Activated CD4-positive, alpha-beta T cell treated with anti-CD3 and anti-CD28 coated beads, Interleukin-2, amount 50 U/mL, for 48 hours (primary cell): ENCODE measurements at regions not wholly inside any gene's neighbourhood (a gene's known extent, or its start where the extent isn't known, plus 50 kb on each side); places are given as distances from the start of the nearest gene placed in this dataset.
"Not testable (repeated sequence)": the region's sequence is repeated elsewhere in the genome, so short reads cannot be mapped to it uniquely, and the experiment has no call there.

ENCODE experiments used
- DNase-seq, 2 experiments: peaks; one replicate each; pipeline ENCODE4 v3.0.0-alpha.2; 2020

DNA sequence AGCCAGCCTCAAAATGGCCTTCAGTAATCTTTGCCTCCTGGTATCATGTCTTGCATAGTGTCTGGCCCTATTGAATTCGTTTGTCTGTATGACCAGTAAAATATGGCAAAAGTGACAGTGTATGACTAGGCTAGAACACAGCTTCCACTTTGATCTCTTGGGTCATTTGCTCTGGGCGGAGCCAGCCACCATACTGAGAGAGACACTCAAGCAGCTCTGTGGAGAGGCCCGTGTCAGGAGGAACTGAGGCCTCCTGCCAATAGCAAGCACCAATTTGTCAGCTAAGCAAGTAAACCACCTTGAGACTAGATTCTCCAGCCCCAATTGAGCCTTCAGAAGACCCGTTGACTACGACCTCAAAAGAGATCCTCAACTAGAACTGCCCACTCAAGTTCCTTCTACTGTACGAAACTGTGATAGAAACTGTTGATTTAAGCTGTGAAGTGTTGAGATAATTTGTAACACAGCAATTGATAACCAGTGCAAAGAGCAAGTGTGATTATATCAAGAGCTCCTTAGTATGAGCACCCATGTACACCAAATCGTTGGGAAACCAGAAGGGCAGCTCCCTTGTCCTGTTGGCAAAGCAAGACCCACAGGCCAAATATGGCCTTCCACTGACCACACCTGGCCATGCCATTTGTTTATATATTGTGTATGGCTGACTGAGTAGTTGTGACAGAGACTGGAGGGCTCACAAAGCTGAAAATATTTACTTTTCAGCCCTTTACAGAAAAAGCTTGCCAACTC is 52.7 kb upstream of the SERBP1 start:
- DNase-seq = no peak

DNA sequence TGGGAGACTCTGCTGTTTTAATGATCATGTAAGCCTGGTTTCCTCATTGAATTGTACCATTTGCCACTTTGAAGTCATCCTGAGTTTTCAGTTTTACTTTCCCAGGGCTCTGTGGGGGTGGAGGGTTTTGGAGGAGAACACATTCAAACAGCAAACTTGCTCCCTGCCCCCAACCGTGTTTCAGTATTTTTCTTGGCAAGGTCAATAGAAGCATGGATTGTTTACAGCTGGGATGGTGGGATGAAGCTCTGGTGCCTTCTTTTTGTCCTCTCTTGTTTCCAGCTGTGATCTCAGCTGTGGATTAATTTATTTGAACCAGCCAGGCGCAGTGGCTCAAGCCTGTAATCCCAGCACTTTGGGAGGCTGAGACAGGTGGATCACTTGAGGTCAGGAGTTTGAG is 54.3 kb upstream of the SERBP1 start:
- DNase-seq = no peak

DNA sequence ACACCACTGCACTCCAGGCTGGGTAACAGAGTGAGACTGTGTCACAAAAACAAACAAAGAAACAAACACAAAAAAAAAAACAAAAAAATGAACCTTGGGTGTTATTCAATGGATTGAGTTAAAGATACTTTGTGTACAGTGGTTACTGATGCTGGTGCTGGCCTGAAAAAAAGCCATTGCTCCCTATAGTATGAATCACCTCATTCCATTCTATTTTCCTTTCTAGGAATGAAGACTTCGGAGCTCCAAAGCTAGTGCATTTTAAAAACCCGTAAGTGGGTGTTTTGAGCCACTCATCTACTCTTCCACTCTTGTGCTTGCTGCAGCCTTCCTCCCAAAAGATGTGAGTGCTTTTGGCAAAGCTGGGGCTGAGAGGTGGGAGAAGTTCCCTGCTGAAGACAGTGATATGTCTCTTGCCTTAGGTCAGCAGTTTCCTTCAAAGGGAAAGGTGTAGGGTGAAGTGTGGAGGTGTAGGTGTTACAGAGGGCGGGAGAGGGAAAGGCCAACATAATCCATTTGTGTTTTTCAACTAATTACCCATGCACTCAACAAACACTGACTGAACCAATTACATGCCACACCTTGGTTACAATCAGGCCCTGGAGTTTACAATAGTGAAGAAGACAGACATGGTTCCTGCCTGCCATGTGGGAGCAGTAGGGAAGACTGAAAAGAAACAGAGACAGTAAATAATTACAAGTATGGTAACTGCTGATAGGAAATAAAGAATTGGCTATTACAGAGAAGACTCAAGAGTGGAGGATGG is 55.0 kb upstream of the SERBP1 start:
- DNase-seq = no peak

DNA sequence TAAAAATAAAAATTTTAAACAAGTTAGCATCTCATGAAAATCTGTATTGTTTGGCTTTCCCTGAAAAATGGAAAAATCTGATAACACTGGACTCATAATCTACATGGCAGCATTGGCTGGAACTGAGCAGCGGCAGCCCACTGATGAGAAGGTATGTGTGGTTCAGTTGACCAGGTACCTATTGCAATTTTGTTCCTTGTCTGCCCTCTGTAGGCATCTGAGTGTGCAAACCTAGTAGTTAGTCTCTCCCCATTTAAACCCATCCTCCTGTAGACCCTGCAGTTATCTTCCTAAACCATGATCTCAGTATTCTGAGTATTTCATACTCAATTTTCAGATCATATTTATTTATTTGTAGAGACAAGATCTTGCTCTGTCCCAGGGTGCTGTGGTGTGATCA is 59.4 kb upstream of the SERBP1 start:
- DNase-seq = no peak

DNA sequence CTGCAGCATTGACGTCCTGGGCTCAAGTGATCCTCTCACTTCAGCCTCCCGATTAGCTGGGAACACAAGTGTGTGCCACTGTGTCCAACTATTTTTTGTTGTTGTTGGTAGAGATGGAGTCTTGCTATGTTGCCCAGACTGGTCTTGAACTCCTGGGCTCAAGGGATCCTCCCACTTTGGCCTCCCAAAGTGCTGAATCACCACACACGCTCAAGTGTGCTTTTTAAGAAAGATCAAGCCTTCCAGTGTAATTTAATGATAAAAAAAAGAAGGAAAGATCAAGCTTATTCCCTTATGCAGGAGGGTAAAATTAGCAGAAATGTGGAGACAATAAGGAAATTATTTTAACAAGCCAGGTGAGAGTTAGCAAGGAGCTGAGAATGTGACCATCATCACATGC is 61.1 kb upstream of the SERBP1 start:
- no peak for DNase-seq

DNA sequence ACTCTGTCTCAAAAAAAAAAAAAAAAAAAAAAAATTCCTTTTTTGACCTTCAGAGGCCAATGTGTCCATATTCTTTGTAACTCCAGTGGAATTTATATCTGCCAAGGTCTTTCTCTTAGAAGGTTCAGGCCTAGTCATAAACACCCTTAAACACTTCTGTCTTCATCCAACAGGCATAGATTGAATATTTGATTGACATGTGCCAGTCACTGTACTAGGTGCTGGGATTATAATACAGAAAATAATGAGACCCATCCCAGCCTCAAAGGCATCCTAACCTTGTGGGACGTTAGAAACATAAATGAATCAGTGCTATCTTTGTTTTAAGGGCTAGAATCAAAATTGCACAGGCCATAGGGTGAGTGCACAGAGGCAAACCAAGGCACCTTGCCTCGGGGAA is 62.9 kb upstream of the SERBP1 start:
- DNase-seq = no peak

DNA sequence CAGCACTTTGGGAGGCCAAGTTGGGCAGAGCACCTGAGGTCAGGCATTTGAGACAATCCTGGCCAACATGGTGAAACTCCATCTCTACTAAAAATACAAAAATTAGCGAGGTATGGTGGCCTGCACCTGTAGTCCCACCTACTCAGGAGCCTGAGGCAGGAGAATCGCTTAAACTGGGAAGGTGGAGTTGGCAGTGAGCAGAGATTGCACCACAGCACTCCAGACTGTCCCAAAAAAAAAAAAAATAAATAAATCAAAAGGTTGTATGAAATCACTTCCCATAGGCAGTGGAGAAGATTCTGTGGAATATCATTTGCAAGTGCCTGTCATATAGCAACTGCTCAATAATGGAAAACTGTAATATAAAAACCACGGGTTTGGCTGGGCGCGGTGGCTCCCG is 65.1 kb upstream of the SERBP1 start:
- DNase-seq = no peak

DNA sequence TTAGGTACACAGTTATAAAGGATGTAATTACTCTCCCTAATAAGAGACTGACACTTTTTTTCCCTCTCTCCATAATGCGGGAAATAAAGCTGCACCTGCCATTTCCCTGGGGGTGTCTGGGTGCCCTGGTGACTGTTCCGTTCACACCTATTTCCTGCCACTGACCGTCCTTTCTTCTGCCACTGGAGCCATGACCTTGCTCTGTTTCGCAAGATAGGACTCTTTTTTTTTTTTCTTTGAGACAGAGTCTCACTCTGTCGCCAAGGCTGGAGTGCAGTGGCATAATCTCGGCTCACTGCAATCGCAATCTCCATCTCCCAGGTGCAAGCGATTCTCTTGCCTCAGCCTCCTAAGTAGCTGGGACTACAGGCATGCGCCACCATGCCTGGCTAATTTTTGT is 66.1 kb upstream of the SERBP1 start:
- DNase-seq = no peak

DNA sequence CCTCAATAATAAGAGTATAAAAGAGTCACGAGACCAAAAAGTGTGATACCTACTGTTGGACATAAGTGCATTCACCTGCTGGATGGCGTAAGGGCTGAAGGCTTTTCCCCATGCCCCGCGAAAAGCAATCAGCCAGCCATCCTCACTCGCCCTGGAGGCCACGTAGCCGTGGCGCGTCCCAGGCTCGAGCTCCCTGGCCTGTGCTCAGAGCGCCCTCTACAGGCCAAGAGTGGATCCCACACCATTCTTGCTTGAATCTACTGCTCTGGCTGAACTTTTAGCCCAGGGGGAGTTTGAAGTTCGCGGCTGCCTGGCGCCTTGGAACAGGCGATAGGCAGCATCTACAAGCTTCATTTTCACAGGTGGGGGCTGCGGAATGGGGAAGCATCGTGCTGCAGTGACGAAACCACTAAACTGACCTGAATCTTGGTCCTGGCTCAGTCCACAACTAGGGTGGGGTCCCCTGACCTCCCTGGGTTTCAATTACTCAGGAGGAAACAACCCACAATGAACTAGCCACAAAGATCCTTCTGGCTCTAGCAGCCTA is 70.3 kb upstream of the SERBP1 start:
- peak; percentile 91 to 93 for DNase-seq

DNA sequence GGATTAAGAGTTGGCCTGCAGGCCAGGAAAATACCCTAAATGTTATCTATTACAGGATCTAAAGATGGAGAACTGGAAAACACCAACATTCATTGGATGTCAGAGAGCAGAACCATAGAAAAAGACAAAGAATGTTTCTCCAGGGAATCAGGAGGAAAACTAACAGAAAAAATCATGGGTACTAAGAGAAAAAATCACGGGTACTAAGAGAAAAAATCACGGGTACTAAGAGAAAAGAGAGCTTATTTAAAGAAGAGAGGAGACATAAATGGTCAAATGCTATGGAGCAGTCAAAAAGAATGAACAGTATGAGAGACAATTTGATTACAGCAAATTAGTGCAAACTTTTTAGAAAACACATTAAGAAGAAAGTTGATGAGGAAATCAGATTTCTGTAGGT is 73.8 kb upstream of the SERBP1 start:
- DNase-seq = no peak

DNA sequence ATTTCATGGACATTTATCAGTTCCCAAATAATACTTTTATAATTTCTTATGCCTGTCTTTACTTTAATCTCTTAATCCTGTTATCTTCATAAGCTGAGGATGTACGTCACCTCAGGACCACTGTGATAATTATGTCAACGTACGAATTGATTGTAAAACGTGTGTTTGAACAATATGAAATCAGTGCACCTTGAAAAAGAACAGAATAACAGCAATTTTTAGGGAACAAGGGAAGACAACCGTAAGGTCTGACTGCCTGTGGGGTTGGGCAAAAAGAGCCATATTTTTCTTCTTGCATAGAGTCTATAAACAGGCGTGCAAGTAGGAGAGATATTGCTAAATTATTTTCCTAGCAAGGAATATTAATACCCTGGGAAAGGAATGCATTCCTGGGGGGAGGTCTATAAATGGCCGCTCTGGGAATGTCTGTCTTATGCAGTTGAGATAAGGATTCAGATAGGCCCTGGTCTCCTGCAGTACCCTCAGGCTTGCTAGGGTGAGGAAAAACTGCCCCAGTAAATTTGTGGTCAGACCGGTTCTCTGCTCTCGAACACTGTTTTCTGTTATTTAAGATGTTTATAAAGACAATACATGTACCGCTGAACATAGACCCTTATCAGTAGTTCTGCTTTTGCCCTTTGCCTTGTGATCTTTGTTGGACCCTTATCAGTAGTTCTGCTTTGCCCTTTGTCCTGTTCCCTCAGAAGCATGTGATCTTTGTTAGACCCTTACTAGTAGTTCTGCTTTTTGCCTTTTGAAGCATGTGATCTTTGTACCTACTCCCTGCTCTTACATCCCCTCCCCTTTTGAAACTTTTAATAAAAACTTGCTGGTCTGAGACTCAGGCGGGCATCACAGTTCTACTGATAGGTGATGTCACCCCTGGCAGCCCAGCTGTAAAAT is 83.4 kb upstream of the SERBP1 start:
- not testable (repeated sequence) for DNase-seq

DNA sequence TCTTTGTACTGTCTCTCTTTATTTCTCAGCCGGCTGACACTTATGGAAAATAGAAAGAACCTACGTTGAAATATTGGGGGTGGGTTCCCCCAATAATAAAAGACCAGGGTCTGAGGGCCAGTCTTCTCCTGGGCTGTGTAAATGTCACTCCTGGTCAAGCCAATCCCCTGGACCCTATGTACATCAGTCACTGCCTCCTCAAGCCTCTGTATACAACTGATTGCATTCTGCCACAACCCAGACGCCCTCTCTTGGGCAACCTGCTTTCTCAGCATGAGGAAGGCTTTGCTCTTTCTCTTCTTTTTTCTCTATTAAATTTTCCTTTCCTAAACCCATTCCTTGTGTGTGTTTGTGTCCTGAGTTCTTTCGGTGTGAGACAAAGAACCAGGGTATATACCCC is 84.1 kb upstream of the SERBP1 start:
- no peak for DNase-seq

DNA sequence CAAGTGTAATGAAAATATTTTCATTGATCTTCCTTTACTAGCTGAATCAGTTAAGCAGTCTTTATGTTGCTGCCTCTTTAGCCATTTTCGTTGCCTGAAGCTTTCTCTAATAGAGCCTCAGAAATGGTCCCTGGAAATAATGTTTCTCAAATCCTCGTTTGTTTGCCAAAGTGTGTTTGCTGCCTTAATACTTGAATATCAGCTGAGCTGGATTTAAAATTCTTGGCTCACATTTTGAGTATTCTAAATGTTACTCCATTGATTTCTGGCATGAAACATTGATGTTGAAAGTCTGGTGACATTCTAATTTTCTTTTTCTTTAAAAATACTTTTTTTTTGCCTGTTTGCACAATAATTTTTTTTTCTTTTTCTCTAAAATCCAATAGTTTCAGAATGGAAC is 84.6 kb upstream of the SERBP1 start:
- no peak for DNase-seq

DNA sequence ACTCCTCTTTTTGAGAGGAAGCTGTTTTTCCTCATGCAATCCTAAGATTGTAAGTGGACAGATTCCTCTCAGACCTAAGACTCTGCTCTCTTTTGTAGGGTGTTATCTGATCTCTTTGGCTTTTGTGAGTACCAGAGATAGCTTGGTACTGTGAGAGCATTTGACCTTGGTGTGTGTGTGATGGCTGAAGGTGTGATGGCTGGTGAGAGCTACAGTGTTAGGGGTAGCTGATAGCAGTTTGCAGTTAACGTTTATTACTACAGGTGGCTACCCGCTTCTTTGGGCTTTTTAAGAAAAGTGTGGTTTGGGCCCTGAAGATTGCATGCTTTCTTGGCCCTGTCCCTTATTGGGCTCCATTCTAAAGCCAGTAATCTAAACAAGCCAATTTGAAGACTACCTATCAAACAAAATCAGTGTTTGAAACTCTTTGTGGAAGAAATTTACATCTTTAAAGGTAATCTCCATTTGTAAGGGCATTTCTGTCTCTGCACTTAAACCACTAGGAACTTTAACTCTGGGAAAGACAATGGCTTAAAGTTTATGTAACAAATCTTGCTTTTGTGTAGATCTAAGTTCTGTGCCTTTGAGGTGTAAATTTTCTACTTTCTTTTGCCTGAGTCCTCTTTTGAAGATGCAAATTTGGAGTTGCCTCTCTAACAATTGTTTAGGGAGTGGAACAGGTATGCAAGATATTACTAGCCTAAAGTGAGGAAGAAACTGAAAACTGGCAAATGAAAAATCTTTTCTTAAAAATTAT is 85.3 kb upstream of the SERBP1 start:
- no peak for DNase-seq

DNA sequence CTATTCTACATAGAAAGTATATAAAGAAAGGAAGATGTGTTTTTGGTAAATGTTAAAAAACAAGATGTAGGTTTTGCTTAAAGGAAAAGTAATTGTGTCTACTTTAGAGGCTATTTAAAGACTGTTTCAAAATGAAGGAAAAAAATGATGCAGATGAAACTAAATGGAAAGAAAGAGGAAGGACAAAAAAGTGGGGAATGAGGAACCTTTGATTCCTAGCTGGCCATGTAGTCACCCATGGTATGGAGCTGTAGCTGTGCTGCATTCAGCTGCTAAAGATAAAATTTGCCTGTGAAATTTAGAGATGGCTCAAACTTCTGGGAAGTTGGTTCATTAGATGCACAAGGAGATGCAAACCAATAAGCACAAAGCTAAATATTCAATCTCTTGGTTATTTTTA is 86.8 kb upstream of the SERBP1 start:
- no peak for DNase-seq

DNA sequence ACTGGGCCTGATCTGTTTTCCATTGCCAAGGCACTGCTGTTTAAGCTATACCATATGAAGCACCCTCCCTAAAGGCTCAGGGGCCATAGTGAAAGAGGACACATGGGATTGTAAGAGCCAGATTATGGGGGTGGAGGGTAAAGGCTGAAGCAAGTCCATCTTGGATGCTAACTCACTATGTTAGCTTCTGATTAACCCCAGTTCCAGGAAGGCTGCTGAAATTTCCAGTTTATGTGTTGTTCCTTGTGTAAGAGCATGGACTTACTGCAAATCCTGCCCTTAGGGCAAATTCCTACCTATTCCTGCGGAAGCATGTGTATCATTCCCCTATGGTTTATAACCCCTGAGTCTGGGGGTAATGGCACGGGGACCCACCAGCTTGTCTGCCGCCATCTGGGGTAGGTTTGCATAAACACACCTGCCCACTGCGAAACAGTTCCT is 91.8 kb upstream of the SERBP1 start:
- DNase-seq = no peak

DNA sequence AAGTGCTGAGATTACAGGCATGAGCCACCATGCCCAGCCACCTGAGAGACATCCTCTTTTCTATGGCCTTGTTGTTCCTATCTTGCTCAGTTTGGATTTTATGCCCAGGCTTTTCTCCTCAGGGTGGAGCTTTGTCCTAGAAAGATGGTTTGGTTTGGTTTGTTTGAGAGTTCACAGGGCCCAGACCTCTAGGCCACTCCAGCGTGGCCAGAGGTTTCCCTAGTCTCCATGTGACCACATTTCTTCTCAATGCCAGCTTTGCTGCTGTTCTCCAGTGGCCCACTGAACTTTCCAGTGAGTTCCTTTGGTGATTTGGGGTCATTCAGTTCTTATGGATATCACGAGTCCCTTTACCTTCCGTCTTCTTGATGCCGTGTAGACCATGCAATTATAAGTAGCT is 92.6 kb upstream of the SERBP1 start:
- no peak for DNase-seq

DNA sequence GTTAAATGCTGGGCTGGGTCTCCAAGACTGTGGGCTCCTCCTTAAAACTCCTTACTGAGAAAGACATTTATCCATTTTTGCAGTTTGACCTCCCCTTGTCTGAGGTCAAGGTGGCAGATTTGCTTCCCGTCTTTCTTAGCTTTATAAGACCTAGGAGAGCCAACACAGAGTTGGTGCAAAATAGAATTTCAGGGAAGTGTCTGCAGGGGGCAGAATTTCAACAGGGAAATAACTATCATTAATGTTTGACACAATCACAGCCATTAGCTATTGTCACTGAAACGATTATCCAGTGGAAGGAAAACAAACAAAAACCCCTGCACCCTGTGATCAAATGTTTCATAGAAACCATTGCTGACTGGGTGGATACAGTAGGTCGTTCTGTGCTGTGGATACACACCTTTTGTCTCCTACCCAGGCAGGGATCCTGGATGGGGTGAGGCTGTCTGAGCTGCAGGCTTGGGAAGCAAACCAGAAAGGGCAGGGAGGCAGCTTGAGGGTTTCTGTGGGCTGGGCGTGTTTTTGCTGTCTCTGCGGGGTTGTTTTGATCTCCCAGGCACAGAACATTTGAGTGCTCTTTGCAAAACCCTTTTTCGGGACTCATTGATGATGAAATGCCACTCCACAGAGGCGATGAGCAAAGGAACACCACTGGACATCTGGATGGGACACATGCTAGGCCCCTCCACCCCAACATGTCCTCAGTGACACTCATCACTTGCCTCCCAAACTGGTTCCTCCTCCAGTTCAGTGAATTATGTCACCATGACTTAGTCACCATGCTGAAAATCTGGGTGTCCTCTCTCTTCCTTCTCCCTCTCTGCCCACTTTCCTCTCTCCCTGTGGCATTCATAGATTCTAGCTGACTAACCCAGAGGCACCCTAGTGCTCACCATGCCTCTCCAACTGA is 94.2 kb upstream of the SERBP1 start:
- DNase-seq = no peak

DNA sequence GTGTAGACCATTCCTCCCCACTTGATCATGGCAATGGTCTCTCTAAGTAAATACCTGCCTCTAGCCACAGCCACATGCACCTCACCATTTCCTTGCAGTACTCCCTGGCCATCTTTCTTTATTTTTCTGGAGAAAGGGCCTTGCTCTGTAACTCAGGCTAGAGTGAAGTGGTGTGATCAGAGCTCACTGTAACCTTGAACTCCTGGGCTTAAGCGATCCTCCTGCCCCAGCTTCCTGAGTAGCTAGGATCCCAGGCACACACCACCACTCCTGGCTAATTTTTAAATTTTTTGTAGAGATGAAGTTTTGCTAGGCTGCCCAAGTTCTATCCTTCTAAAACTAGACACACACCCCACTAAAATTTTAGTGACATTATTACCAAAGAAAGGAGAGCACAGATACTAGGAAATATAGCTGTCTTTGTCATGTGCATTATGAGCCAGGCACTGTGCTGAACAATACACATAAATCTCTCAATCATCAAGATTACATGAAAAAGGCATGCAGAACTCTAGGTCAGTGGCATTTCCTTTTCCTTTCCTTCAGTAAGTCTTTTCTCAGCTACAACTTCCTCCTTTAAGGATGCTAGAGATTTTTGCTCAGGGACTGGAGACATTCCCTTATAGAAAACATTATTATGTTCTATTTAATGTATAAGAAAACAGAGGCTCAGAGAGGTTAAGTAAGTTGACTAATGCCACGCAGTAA is 95.0 kb upstream of the SERBP1 start:
- no peak for DNase-seq

DNA sequence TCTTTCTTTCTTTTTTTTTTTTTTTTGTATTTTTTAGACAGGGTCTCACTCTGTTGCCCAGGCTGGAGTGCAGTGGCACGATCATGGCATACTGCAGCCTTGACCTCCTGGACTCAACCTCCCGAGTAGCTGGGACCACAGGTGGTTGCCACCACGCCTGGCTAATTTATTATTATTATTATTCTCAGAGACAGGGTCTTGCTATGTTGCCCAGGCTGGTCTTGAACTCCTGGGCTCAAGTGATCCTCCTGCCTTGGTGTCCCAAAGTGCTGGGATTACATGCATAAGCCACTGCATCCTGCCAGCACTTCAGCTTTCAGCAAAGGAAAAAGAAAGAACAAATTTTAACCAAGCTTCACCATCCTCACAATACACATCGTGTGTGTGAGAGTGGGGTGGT is 97.9 kb upstream of the SERBP1 start:
- no peak for DNase-seq

DNA sequence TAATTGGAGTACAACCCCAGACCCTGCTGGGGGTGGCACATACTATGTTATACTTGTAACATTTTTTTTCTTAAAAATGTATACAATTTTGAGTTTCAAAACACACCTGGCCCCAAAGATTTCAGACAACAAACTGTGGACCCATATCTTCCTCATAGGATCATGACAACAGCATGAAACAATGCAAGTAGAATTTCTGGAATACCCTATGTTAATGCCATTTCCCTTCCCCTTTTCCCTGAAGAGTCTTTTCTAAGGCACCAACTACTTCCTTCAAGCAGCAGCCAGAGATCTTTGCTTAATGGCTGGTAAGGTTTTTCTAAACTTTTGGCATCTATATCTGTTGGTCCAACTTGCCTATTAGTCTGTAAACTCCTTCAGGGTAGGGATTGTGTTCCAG is 99.9 kb upstream of the SERBP1 start:
- no peak for DNase-seq
